ENCODE measurements at regions not wholly inside any gene's neighbourhood (a gene's known extent, or its start where the extent isn't known, plus 50 kb on each side); places are given as distances from the start of the nearest gene placed in this dataset.

DNA sequence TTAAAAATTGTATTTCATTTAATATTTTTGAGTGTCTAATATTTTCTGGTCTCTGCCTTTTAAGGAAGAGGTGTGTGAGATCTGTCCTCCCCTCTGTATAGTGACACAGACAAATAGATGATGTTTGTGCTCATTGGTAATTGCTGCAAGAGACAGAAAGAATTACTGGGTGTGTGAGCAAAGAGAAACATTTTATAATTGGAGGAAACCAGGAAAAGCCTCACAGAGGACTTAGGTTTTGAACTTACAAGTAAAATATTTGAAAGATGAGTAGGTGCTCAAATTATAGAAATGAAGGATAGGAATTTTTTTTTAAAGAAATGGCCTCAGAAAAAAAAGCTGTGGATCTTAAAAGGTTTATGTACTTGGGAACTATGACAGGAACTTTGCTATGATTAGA, 149.8 kb downstream of the SPCS3 start:
- TF ChIP-seq TAF1 (IDR thresholded peaks at IDR 0.05; ENCODE audit: borderline replicate concordance, low read depth, low read length): no peak
- TF ChIP-seq POLR2A (IDR thresholded peaks at IDR 0.05; ENCODE audit: low read depth, low read length): no peak
- no peak for TF ChIP-seq POLR2AphosphoS5 (IDR thresholded peaks at IDR 0.05; ENCODE audit: low read depth, low read length)
